ENCODE measurements at regions not wholly inside any gene's neighbourhood (a gene's known extent, or its start where the extent isn't known, plus 50 kb on each side); places are given as distances from the start of the nearest gene placed in this dataset.

DNA sequence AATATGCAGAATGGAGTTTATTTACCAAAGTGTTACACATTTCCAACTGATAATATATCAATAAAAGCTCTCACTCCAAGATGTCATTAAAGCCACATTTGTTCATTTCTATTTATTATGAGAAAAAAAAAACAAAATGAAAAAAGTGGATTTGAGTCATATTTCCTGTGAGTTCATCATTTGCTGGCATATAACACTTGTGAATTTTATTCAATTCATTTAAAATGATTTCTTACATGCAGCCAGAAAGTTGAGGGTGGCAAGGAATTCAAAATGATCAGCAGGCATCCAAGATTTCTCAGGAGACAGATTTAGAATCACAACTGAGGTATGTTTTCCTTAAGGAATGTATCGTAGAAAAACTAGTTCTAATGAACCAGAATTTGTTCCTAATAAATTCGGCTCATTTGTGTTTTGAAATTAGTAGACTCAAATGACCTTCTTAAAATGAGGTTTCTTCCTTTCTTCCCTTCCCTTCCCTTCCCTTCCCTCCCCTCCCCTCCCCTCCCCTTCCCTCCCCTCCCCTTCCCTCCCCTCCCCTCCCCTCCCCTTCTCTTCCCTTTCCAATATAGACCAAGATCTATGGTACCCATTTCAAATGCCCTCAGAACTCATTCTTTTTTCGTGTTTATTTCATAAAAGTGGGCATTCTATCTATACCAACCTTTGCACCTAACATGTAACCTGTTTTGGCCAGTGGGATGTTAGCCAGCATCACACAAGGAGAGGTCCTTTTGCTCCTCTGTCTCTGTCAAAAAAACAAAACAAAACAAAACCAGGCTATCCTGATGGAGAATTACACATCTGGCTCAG, 357.9 kb upstream of the TSHZ2 start:
- Mint-ChIP-seq H3K36me3 (ENCODE audit: low read depth) (no peaks in the 10 kb centered on the region), H3K27ac (no peak overlapping the region), H3K9me3 (peaks cover 3% of the 10 kb centered on the region), H3K4me1 (peaks cover 4% of the 10 kb centered on the region), H3K4me3 (no peak overlapping the region), H3K27me3 (ENCODE audit: low read depth, poor library complexity) (peaks cover 20% of the 10 kb centered on the region)
- DNase-seq, result no peak
- TF ChIP-seq, protein P1, sequence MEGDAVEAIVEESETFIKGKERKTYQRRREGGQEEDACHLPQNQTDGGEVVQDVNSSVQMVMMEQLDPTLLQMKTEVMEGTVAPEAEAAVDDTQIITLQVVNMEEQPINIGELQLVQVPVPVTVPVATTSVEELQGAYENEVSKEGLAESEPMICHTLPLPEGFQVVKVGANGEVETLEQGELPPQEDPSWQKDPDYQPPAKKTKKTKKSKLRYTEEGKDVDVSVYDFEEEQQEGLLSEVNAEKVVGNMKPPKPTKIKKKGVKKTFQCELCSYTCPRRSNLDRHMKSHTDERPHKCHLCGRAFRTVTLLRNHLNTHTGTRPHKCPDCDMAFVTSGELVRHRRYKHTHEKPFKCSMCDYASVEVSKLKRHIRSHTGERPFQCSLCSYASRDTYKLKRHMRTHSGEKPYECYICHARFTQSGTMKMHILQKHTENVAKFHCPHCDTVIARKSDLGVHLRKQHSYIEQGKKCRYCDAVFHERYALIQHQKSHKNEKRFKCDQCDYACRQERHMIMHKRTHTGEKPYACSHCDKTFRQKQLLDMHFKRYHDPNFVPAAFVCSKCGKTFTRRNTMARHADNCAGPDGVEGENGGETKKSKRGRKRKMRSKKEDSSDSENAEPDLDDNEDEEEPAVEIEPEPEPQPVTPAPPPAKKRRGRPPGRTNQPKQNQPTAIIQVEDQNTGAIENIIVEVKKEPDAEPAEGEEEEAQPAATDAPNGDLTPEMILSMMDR (IDR thresholded peaks at IDR 0.05), result no peak

DNA sequence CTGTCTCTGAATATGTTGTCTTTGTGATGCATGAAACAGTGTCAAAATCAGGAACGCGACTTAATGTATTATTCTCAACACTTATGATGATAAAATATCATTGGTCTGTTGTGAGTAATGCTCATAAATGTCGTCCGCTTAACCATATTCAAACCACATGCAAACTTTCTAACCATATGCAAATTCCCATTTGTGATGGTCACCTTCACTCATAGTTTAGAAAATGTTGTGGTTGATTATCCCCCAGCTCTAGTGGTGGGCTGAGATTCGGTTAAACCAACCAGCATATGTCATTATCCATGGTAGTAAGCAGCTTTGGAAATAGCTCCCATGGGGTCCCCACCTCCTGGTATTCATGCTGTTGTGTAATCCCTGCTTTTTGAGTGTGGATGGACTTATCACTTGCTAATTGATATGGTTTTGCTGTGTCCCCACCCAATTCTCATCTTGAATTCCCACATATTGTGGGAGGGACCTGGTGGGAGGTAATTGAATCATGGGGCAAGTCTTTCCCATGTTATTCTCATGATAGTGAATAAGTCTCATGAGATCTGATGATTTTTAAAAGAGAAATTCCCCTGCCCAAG, 360.0 kb upstream of the TSHZ2 start:
- Mint-ChIP-seq H3K4me1 (no peaks in the 10 kb centered on the region), H3K36me3 (ENCODE audit: low read depth) (no peaks in the 10 kb centered on the region), H3K27ac (no peak overlapping the region), H3K9me3 (peaks cover 3% of the 10 kb centered on the region), H3K4me3 (no peak overlapping the region), H3K27me3 (ENCODE audit: low read depth, poor library complexity) (peaks cover 13% of the 10 kb centered on the region)
- TF ChIP-seq, protein P1 (IDR thresholded peaks at IDR 0.05), result no peak
- no peak for DNase-seq

DNA sequence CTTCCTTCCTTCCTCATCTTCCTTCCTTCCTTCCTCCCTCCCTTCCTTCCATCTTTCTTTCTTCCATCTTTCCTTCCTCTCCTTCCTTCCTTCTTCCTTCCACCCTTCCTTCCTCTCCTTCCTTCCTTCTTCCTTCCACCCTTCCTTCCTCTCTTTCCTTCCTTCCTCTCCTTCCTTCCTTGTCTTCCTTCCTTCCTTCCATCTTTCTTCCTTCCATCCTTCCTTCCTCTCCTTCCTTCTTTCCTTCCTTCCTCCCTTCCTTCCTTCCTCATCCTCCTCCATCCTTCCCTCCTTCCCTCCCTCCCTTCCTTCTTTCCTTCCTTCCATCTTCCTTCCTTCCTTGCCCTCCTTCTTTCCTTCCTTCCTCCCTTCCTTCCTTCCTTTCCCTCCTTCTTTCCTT, 361.4 kb upstream of the TSHZ2 start:
- Mint-ChIP-seq H3K36me3 (ENCODE audit: low read depth) (no peaks in the 10 kb centered on the region), H3K4me1 (no peaks in the 10 kb centered on the region), H3K4me3 (no peak overlapping the region), H3K9me3 (peaks cover 3% of the 10 kb centered on the region), H3K27ac (no peak overlapping the region), H3K27me3 (ENCODE audit: low read depth, poor library complexity) (peaks cover 11% of the 10 kb centered on the region)
- DNase-seq, result no peak
- TF ChIP-seq, protein P1 (IDR thresholded peaks at IDR 0.05), result no peak

DNA sequence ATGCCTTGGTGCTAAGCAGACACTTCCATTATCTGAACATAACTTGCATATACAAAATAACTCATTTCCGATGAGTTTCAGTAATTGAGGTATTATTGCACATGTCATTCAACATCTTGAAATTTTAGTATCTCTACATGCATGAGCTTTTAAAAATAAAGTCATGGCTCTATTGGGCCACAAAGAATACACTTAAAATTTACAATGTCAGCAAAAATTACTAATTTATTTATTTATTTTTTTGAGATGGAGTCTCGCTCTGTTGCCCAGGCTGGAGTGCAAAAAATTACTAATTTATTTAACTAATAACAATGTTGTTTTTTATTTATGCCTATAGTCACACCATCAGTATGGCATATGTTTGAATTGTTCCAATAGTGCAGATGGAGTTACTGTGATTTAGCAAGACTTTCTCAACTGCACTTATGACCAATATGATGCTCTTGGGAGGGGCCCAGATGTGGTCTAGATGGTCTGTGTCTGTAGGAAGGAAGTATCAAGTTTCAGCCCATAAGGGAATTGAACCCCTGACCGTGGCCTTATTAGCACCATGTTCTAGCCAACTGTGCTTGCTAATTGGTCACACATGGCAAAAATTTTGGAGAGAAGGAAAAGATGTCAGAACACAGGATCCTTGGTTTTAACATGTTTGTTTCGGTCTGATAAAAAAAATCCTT, 370.7 kb upstream of the TSHZ2 start:
- no peak for DNase-seq
- Mint-ChIP-seq H3K4me1 (peaks cover 33% of the 10 kb centered on the region), H3K27me3 (ENCODE audit: low read depth, poor library complexity) (peaks cover 13% of the 10 kb centered on the region), H3K27ac (no peak overlapping the region), H3K9me3 (peaks cover 58% of the 10 kb centered on the region), H3K4me3 (no peak overlapping the region), H3K36me3 (ENCODE audit: low read depth) (peaks cover 29% of the 10 kb centered on the region)
- TF ChIP-seq, protein P1 (IDR thresholded peaks at IDR 0.05), result no peak

DNA sequence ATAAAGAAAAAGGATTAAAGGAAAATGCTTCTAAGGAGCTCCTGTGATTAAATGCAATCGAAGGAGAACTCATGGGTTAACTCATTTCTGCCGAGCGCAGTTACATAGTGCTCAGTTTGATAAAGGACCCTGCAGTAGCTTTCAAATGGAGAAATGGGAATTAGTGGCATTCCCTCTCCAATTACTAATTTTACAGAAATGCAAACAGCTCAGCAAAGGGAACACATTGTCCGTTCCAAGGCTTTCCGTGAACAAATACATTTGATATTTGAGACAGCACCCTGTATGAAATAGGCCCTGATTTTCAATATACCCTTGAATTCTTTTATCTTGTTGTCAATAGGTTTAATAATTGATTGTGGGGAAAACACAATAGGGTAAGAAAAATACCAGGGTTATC, 375.9 kb upstream of the TSHZ2 start:
- Mint-ChIP-seq H3K4me3 (no peak overlapping the region), H3K27ac (no peak overlapping the region), H3K36me3 (ENCODE audit: low read depth) (peaks cover 9% of the 10 kb centered on the region), H3K27me3 (ENCODE audit: low read depth, poor library complexity) (peaks cover 8% of the 10 kb centered on the region), H3K9me3 (peaks cover 20% of the 10 kb centered on the region), H3K4me1 (peaks cover 57% of the 10 kb centered on the region)
- DNase-seq, result no peak
- TF ChIP-seq, protein P1 (IDR thresholded peaks at IDR 0.05), result no peak

Measured in nephron progenitor cell (in vitro differentiated cells).